Suprapubic skin (tissue), 4 donors: ENCODE measurements at regions not wholly inside any gene's neighbourhood (a gene's known extent, or its start where the extent isn't known, plus 50 kb on each side); places are given as distances from the start of the nearest gene placed in this dataset.

Experiments used
- DNase-seq, 2 donors: peaks; one replicate each; pipeline ENCODE4 v3.0.0-alpha.2; 2019; ENCODE audit warnings: low spot score in 2 of 2
- H3K27ac ChIP-seq: fragments of 200-600 bp; sonication (generic); one replicate; pipeline ENCODE4 v1.5.1; 2019
- H3K27me3 ChIP-seq: fragments of 200-600 bp; sonication (generic); one replicate; pipeline ENCODE4 v1.5.1; 2019
- H3K36me3 ChIP-seq: fragments of 200-600 bp; sonication (generic); one replicate; pipeline ENCODE4 v1.5.1; 2019
- H3K4me1 ChIP-seq: fragments of 200-600 bp; sonication (generic); one replicate; pipeline ENCODE4 v1.5.1; 2019
- H3K4me3 ChIP-seq: fragments of 200-600 bp; sonication (generic); one replicate; pipeline ENCODE4 v1.5.1; 2019; ENCODE audit warnings: mild to moderate bottlenecking
- H3K9me3 ChIP-seq: fragments of 200-600 bp; sonication (generic); one replicate; pipeline ENCODE4 v1.5.1; 2019
- CTCF ChIP-seq, 2 donors: fragments of 200-600 bp in 1 of 2; fragments of 450-650 bp in 1 of 2; sonication (generic) in 1 of 2; IDR thresholded peaks; one replicate each; pipeline ENCODE4 v1.5.1; 2016 to 2019; ENCODE audit warnings: antibody characterized with exemption in 2 of 2, mild to moderate bottlenecking in 1 of 2, moderate library complexity in 1 of 2
- EP300 ChIP-seq: sonication (generic); formaldehyde crosslinking; IDR thresholded peaks from one replicate; pipeline ENCODE4 v1.6.1; 2017; ENCODE audit warnings: antibody characterized with exemption
- POLR2A ChIP-seq, 2 donors: fragments of 450-650 bp; IDR thresholded peaks; one replicate each; pipeline ENCODE4 v1.6.1; 2017; ENCODE audit warnings: antibody characterized with exemption in 2 of 2, mild to moderate bottlenecking in 2 of 2, moderate library complexity in 2 of 2
- POLR2AphosphoS5 ChIP-seq, 3 donors: sonication (generic); formaldehyde crosslinking; IDR thresholded peaks; one replicate each; pipeline ENCODE4 v1.6.1; 2017; ENCODE audit warnings: antibody characterized with exemption in 3 of 3
- WGBS: methylation state at CpG from one replicate; pipeline ENCODE4 v1.1.5; 2018; 5-methylcytosine and 5-hydroxymethylcytosine counted together

- Histone ChIP-seq H3K27ac (no peak overlapping the region), H3K36me3 (no peaks in the 10 kb centered on the region), H3K4me1 (peaks cover 2% of the 10 kb centered on the region), H3K27me3 (no peaks in the 10 kb centered on the region), H3K4me3 (no peak overlapping the region), H3K9me3 (no peaks in the 10 kb centered on the region)
- DNase-seq, result no peak
- no peak for TF ChIP-seq POLR2A (IDR thresholded peaks at IDR 0.05)
- TF ChIP-seq EP300, result no peak
- TF ChIP-seq CTCF (IDR thresholded peaks at IDR 0.05), result no peak
These were observed 295.0 kb upstream of the ZNF521 start for GRCh38 chr18:25646971-25647370.

- no peak overlapping the region for H3K4me3 ChIP-seq
- no peaks in the 10 kb centered on the region for H3K9me3 ChIP-seq
- 79% methylated on average over 2 of the region's 2 CpGs for WGBS
- H3K27ac ChIP-seq, result no peak overlapping the region
- H3K36me3 ChIP-seq, result no peaks in the 10 kb centered on the region
- TF ChIP-seq EP300 (no peak), POLR2A (IDR thresholded peaks at IDR 0.05) (no peak), POLR2AphosphoS5 (IDR thresholded peaks at IDR 0.05) (no peak), CTCF (IDR thresholded peaks at IDR 0.05) (no peak)
- no peak for DNase-seq
- H3K4me1 ChIP-seq, result no peaks in the 10 kb centered on the region
- no peaks in the 10 kb centered on the region for H3K27me3 ChIP-seq
These were observed 287.6 kb upstream of the ZNF521 start for GRCh38 chr18:25639596-25639995.

DNA sequence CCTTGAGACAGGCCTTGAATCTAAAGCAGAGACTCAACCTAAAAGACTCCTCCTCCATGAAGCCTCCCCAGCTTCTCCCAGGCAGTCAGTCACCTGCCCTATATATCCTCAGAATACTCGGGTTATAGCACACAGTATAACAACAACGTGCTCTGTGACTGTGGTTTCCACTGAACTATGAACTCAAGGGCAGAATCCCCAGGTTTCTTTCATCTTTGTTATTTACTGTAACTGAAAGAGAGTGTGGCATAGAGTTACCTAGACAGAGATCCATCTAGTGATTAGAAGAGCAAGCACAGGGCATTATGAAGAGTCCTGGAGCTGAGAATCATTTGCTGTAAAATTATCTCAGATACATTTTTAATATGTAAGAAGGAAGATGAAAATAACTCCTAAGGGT, 281.6 kb upstream of the ZNF521 start:
- WGBS, result 83% methylated on average over 2 of the region's 2 CpGs
- TF ChIP-seq POLR2A (IDR thresholded peaks at IDR 0.05), result no peak
- TF ChIP-seq EP300, result no peak
- TF ChIP-seq CTCF (IDR thresholded peaks at IDR 0.05), result no peak
- TF ChIP-seq POLR2AphosphoS5 (IDR thresholded peaks at IDR 0.05), result no peak
- Histone ChIP-seq H3K4me1 (no peaks in the 10 kb centered on the region), H3K36me3 (no peaks in the 10 kb centered on the region), H3K27ac (no peak overlapping the region), H3K4me3 (no peak overlapping the region), H3K9me3 (no peaks in the 10 kb centered on the region), H3K27me3 (no peaks in the 10 kb centered on the region)
- no peak for DNase-seq

DNA sequence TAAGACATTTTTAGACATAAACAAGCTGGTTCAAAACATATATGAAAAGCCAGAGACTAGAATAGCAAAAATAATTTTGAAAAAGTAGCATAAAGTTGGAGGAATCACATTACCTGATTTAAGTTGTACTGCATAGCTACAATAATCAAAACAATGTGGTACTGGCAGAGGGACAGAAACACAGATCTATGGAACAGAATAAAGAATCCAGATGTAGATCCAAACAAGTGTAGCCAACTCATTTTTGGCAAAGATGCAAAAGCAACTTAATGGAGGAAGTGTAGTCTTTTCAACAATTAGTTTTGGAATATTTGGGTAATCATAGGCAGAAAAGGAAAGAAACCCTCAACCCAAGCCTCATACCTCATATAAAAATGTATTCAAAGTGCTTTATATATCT, 278.7 kb upstream of the ZNF521 start:
- DNase-seq, result no peak
- H3K9me3 ChIP-seq, result no peaks in the 10 kb centered on the region
- no peak overlapping the region for H3K4me3 ChIP-seq

DNA sequence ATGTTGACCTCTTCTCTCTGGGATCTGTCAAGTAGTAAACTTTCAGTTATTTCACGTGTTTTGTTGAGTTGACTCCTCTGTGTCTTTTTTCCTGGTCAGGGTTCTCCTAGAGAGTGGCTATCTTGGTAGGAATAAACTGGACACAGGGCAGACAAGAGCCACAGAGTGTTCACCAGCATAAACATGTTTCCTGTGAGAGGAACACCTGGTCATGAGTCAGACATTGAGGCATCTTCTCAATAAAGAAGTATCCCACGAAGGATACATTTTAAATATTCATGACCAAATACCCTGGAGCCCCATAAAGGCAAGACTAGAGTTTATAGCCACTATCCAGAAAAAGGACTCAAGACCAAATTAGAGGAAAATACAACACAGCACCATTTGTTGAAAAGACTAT, 269.7 kb upstream of the ZNF521 start:
- H3K4me3 ChIP-seq, result no peak overlapping the region
- H3K4me1 ChIP-seq, result no peaks in the 10 kb centered on the region
- H3K36me3 ChIP-seq, result no peaks in the 10 kb centered on the region
- H3K27me3 ChIP-seq, result no peaks in the 10 kb centered on the region
- no peak for DNase-seq
- H3K9me3 ChIP-seq, result no peaks in the 10 kb centered on the region
- WGBS, result 87% methylated on average over 2 of the region's 2 CpGs
- TF ChIP-seq CTCF (IDR thresholded peaks at IDR 0.05) (no peak), POLR2A (IDR thresholded peaks at IDR 0.05) (no peak), POLR2AphosphoS5 (IDR thresholded peaks at IDR 0.05) (no peak), EP300 (no peak)
- no peak overlapping the region for H3K27ac ChIP-seq

More for the DNA sequence above, 278.7 kb upstream of the ZNF521 start:
- TF ChIP-seq EP300 (no peak), CTCF (IDR thresholded peaks at IDR 0.05) (no peak), POLR2A (IDR thresholded peaks at IDR 0.05) (no peak), POLR2AphosphoS5 (IDR thresholded peaks at IDR 0.05) (no peak)
- no peaks in the 10 kb centered on the region for H3K36me3 ChIP-seq
- no peak overlapping the region for H3K27ac ChIP-seq
- no peaks in the 10 kb centered on the region for H3K4me1 ChIP-seq
- H3K27me3 ChIP-seq, result no peaks in the 10 kb centered on the region
